ENCODE measurements at regions not wholly inside any gene's neighbourhood (a gene's known extent, or its start where the extent isn't known, plus 50 kb on each side); places are given as distances from the start of the nearest gene placed in this dataset.

- TF ChIP-seq CHD4 (IDR thresholded peaks at IDR 0.05; ENCODE audit: borderline replicate concordance) (no peak), EHF (CRISPR knock-in tag; IDR thresholded peaks at IDR 0.05) (no peak)
These were observed 153.1 kb downstream of the INO80D start (continued) for GRCh38 chr2:205932861-205933260.

GRCh38 chr2:205931388-205931787 is 154.6 kb downstream of the INO80D start:
- no peak for DNase-seq (ENCODE audit: low read depth in 1 of 2, low spot score in 1 of 2)
- no peak for ATAC-seq
- no peak overlapping the region for H3K4me2 ChIP-seq
- H3K4me3 ChIP-seq: no peak overlapping the region
- no peaks in the 10 kb centered on the region for H3K9me3 ChIP-seq
- ChIA-PET CTCF (interaction anchor here (2.8 kb wide), 1 partner anchor 17 kb away, joined by 14 read pairs; no protein-coding TSS in a partner anchor), POLR2A (no interaction called here)
- TF ChIP-seq, protein P1, sequence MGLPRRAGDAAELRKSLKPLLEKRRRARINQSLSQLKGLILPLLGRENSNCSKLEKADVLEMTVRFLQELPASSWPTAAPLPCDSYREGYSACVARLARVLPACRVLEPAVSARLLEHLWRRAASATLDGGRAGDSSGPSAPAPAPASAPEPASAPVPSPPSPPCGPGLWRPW (IDR thresholded peaks at IDR 0.05): no peak
- TF ChIP-seq REST (IDR thresholded peaks at IDR 0.05) (no peak), FOSL2 (IDR thresholded peaks at IDR 0.05) (no peak), FOSL2 (CRISPR knock-in tag; IDR thresholded peaks at IDR 0.05) (no peak), RCOR1 (IDR thresholded peaks at IDR 0.05; ENCODE audit: low read depth, low read length) (no peak), NFE2L2 (conservative IDR thresholded peaks at IDR 0.05; ENCODE audit: low read length) (no peak), KDM5A (IDR thresholded peaks at IDR 0.05) (no peak), HOXB5 (CRISPR knock-in tag; IDR thresholded peaks at IDR 0.05) (no peak), RNF2 (IDR thresholded peaks at IDR 0.05; ENCODE audit: borderline replicate concordance, low read depth) (no peak), MYC (IDR thresholded peaks at IDR 0.05; ENCODE audit: borderline replicate concordance, low read length) (no peak), CEBPB (IDR thresholded peaks at IDR 0.05) (no peak), MAFK (IDR thresholded peaks at IDR 0.05; ENCODE audit: partially characterized antibody) (no peak), TP53 (CRISPR knock-in tag; IDR thresholded peaks at IDR 0.05) (no peak), USF2 (IDR thresholded peaks at IDR 0.05) (no peak), BHLHE40 (IDR thresholded peaks at IDR 0.05; ENCODE audit: low read depth, low read length) (no peak), NR3C1 (IDR thresholded peaks at IDR 0.05) (no peak)
- 0 out of 3 replicates have a peak, but pooled peaks cover 2% of the 10 kb centered on the region for H3K4me1 ChIP-seq
- FAIRE-seq: no peak
- H3K27ac ChIP-seq: no peak overlapping the region
- 92% methylated on average over 3 of the region's 3 CpGs for WGBS (ENCODE audit: missing lambda C conversion rate)

GRCh38 chr2:205930209-205930608 is 155.8 kb downstream of the INO80D start:
- Histone ChIP-seq H3K4me1 (0 out of 3 replicates have a peak, but pooled peaks cover 2% of the 10 kb centered on the region), H3K27ac (no peak overlapping the region), H3K4me2 (no peak overlapping the region), H3K9me3 (no peaks in the 10 kb centered on the region), H3K4me3 (no peak overlapping the region)
- DNase-seq (ENCODE audit: low read depth in 1 of 2, low spot score in 1 of 2) (no peak), ATAC-seq (no peak), FAIRE-seq (no peak)
- POLR2A ChIA-PET: no interaction called here
- CTCF ChIA-PET: interaction anchor here (0.7 to 2.8 kb wide), 2 partner anchors 18 to 139 kb away, joined by 3 to 14 read pairs; no protein-coding TSS in a partner anchor
- TF ChIP-seq, protein P2, sequence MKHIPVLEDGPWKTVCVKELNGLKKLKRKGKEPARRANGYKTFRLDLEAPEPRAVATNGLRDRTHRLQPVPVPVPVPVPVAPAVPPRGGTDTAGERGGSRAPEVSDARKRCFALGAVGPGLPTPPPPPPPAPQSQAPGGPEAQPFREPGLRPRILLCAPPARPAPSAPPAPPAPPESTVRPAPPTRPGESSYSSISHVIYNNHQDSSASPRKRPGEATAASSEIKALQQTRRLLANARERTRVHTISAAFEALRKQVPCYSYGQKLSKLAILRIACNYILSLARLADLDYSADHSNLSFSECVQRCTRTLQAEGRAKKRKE (CRISPR knock-in tag; IDR thresholded peaks at IDR 0.05; ENCODE audit: low read depth): no peak
- no peak for TF ChIP-seq CHD2 (IDR thresholded peaks at IDR 0.05; ENCODE audit: low read length, partially characterized antibody)
- TF ChIP-seq, protein P3, sequence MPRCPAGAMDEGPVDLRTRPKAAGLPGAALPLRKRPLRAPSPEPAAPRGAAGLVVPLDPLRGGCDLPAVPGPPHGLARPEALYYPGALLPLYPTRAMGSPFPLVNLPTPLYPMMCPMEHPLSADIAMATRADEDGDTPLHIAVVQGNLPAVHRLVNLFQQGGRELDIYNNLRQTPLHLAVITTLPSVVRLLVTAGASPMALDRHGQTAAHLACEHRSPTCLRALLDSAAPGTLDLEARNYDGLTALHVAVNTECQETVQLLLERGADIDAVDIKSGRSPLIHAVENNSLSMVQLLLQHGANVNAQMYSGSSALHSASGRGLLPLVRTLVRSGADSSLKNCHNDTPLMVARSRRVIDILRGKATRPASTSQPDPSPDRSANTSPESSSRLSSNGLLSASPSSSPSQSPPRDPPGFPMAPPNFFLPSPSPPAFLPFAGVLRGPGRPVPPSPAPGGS (IDR thresholded peaks at IDR 0.05): no peak
- TF ChIP-seq TP53 (CRISPR knock-in tag; IDR thresholded peaks at IDR 0.05): no peak
- TF ChIP-seq HDAC2 (IDR thresholded peaks at IDR 0.05): no peak
- TF ChIP-seq PBX3 (IDR thresholded peaks at IDR 0.05): no peak
- no peak for TF ChIP-seq EP300 (IDR thresholded peaks at IDR 0.05)
- 72% methylated on average over 4 of the region's 4 CpGs for WGBS (ENCODE audit: missing lambda C conversion rate)

All from A549 (cell line).